Mucosa of descending colon (tissue), 3 donors: ENCODE measurements at regions not wholly inside any gene's neighbourhood (a gene's known extent, or its start where the extent isn't known, plus 50 kb on each side); places are given as distances from the start of the nearest gene placed in this dataset.
"Not testable (repeated sequence)": the region's sequence is repeated elsewhere in the genome, so short reads cannot be mapped to it uniquely, and the experiment has no call there.

ENCODE experiments used
- ATAC-seq: fragments of 200-7000 bp; cut with Tn5 transposase; one replicate; pipeline ENCODE4 v1.9.1; 2020; ENCODE audit warnings: mild to moderate bottlenecking, moderate library complexity
- DNase-seq, 3 donors: peaks; one replicate each; pipeline ENCODE4 v3.0.0-alpha.2; 2020
- H3K36me3 ChIP-seq: fragments of 200-600 bp; one replicate; pipeline ENCODE4 v1.8.0; 2021; ENCODE audit warnings: low read depth, mild to moderate bottlenecking
- H3K4me1 ChIP-seq: fragments of 200-600 bp; one replicate; pipeline ENCODE4 v1.8.0; 2021; ENCODE audit warnings: low read depth, mild to moderate bottlenecking
- H3K4me3 ChIP-seq: fragments of 200-600 bp; one replicate; pipeline ENCODE4 v1.8.0; 2021; ENCODE audit warnings: mild to moderate bottlenecking
- H3K9me3 ChIP-seq: fragments of 200-600 bp; one replicate; pipeline ENCODE4 v1.8.0; 2021; ENCODE audit warnings: mild to moderate bottlenecking
- intact Hi-C, 2 donors: fragments of 100-400 bp; cut with DNase I in 1 of 2; cut with micrococcal nuclease in 1 of 2; formaldehyde crosslinking; loops; one replicate each; pipeline versions ENCODE4 v1.11.0 to v1.11.1; 2022; cut with DNase I, micrococcal nuclease
- TF ChIP-seq, protein P1 (sequence below): fragments of 200-600 bp; IDR thresholded peaks from one replicate; pipeline ENCODE4 v1.8.0; 2022; ENCODE audit warnings: antibody characterized with exemption, mild to moderate bottlenecking
- donor health status: DM: no; HTN: no; CAD: no; lungs with moderate emphysema.
- donor health status: DM: no; HTN: no; CAD: no.
- donor health status: DM: no; HTN: yes; CAD: no.

- H3K4me1 ChIP-seq, result no peaks in the 10 kb centered on the region
- DNase-seq, result no peak
- intact Hi-C loops, result no loop called here
- H3K36me3 ChIP-seq, result no peaks in the 10 kb centered on the region
- no peak for ATAC-seq
- no peaks in the 10 kb centered on the region for H3K9me3 ChIP-seq
- H3K4me3 ChIP-seq, result no peak overlapping the region
- TF ChIP-seq, protein P1, sequence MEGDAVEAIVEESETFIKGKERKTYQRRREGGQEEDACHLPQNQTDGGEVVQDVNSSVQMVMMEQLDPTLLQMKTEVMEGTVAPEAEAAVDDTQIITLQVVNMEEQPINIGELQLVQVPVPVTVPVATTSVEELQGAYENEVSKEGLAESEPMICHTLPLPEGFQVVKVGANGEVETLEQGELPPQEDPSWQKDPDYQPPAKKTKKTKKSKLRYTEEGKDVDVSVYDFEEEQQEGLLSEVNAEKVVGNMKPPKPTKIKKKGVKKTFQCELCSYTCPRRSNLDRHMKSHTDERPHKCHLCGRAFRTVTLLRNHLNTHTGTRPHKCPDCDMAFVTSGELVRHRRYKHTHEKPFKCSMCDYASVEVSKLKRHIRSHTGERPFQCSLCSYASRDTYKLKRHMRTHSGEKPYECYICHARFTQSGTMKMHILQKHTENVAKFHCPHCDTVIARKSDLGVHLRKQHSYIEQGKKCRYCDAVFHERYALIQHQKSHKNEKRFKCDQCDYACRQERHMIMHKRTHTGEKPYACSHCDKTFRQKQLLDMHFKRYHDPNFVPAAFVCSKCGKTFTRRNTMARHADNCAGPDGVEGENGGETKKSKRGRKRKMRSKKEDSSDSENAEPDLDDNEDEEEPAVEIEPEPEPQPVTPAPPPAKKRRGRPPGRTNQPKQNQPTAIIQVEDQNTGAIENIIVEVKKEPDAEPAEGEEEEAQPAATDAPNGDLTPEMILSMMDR, result no peak
These were observed 140.0 kb upstream of the MB21D2 start for GRCh38 chr3:193057616-193058015.

DNA sequence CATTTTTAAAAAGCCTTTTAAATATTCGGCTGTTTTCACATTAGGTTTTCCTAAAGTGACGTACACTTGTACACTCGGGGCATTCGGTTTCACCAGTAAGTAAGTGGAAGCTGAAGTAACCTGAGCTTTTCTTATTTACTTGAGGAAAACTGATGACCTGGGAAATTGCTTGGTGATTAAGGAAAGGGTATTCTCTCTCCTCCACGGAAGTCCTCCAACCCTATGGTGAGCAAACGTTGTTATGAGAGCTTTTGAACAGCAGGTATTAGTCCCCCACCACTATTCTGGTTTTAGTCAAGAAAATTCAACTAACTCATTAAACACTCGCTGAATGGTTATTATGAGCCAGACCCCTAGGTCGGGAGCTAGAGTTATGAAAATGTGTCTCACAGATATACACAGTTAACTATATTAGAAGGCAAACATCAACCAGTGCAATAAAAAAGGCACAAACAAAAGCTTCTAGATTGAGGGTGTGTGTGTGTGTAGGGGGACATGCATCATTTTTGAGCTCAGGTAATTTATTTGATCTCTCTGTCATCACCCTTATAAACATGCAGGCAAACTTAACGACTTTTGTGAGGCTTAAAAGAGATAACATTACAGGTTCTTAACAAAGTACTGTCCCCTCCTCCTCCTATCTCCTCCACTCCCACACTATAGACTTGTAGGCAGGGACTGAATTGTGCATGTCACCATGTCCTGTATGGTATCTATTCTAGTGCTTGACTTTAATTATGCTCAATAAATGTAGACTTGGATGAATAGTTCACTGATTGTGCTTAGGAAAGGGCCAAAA lies 143.3 kb upstream of the MB21D2 start:
- no peak for DNase-seq
- H3K4me3 ChIP-seq, result no peak overlapping the region
- intact Hi-C loops, result no loop called here
- ATAC-seq, result no peak
- H3K9me3 ChIP-seq, result no peaks in the 10 kb centered on the region
- no peaks in the 10 kb centered on the region for H3K36me3 ChIP-seq
- TF ChIP-seq, protein P1, result no peak
- H3K4me1 ChIP-seq, result no peaks in the 10 kb centered on the region

DNA sequence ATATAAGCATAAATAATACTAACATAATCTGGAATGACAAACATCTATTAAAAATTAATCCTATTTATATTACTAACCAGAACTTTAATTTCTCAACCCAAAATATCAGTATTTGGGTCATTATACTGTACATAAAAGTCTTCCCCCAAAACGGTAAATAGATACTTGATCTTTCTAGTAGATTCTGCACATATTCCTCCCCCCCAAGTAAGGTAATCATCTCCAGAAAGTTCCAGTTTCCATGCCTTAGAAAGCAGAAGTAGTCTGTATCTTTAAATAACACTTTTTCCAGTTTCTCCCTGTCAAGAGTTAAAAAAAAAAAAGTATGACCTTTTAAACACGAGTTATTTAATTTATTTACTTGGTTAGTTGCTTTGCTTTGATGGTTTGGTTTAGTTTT lies 150.7 kb upstream of the MB21D2 start:
- H3K36me3 ChIP-seq, result no peaks in the 10 kb centered on the region
- no peaks in the 10 kb centered on the region for H3K4me1 ChIP-seq
- TF ChIP-seq, protein P1, result no peak
- no peaks in the 10 kb centered on the region for H3K9me3 ChIP-seq
- intact Hi-C loops, result no loop called here
- ATAC-seq (no peak), DNase-seq (no peak)
- H3K4me3 ChIP-seq, result no peak overlapping the region

GRCh38 chr3:193069732-193070131 lies 152.1 kb upstream of the MB21D2 start:
- H3K9me3 ChIP-seq, H3K36me3 ChIP-seq, intact Hi-C loops, H3K4me3 ChIP-seq, H3K4me1 ChIP-seq, DNase-seq, ATAC-seq: not testable (repeated sequence)

- DNase-seq, result no peak
- intact Hi-C loops, result no loop called here
- Histone ChIP-seq H3K4me3 (no peak overlapping the region), H3K36me3 (no peaks in the 10 kb centered on the region), H3K4me1 (no peaks in the 10 kb centered on the region), H3K9me3 (no peaks in the 10 kb centered on the region)
- ATAC-seq, result peak; percentile 43
- TF ChIP-seq, protein P1, result no peak
These were observed 161.5 kb upstream of the MB21D2 start for GRCh38 chr3:193078996-193079753.

GRCh38 chr3:193080821-193081365 lies 160.1 kb upstream of the PLAAT1 start:
- TF ChIP-seq, protein P1, result no peak
- ATAC-seq (no peak), DNase-seq (no peak)
- H3K4me3 ChIP-seq, result no peak overlapping the region
- intact Hi-C loops, result no loop called here
- no peaks in the 10 kb centered on the region for H3K4me1 ChIP-seq
- no peaks in the 10 kb centered on the region for H3K9me3 ChIP-seq
- no peaks in the 10 kb centered on the region for H3K36me3 ChIP-seq
